ENCODE measurements at regions not wholly inside any gene's neighbourhood (a gene's known extent, or its start where the extent isn't known, plus 50 kb on each side); places are given as distances from the start of the nearest gene placed in this dataset.

GRCh38 chr9:32255026-32255425 is 129.4 kb upstream of the ACO1 start:
- Histone ChIP-seq H3K9me3 (no peaks in the 10 kb centered on the region), H3K4me3 (no peak overlapping the region), H3K4me1 (no peaks in the 10 kb centered on the region), H3K36me3 (no peaks in the 10 kb centered on the region), H3K27ac (no peak overlapping the region), H3K27me3 (ENCODE audit: low read depth) (no peaks in the 10 kb centered on the region)
- no peak for ATAC-seq
- intact Hi-C loops (cut with DNase I): no loop called here
- no peak for DNase-seq
- TF ChIP-seq CTCF (IDR thresholded peaks at IDR 0.05): no peak

GRCh38 chr9:32258482-32258881 is 126.0 kb upstream of the ACO1 start:
- TF ChIP-seq CTCF (IDR thresholded peaks at IDR 0.05): no peak
- DNase-seq (no peak), ATAC-seq (no peak)
- Histone ChIP-seq H3K4me3 (no peak overlapping the region), H3K4me1 (no peaks in the 10 kb centered on the region), H3K36me3 (no peaks in the 10 kb centered on the region), H3K9me3 (no peaks in the 10 kb centered on the region), H3K27ac (no peak overlapping the region), H3K27me3 (ENCODE audit: low read depth) (no peaks in the 10 kb centered on the region)
- intact Hi-C loops (cut with DNase I): no loop called here

DNA sequence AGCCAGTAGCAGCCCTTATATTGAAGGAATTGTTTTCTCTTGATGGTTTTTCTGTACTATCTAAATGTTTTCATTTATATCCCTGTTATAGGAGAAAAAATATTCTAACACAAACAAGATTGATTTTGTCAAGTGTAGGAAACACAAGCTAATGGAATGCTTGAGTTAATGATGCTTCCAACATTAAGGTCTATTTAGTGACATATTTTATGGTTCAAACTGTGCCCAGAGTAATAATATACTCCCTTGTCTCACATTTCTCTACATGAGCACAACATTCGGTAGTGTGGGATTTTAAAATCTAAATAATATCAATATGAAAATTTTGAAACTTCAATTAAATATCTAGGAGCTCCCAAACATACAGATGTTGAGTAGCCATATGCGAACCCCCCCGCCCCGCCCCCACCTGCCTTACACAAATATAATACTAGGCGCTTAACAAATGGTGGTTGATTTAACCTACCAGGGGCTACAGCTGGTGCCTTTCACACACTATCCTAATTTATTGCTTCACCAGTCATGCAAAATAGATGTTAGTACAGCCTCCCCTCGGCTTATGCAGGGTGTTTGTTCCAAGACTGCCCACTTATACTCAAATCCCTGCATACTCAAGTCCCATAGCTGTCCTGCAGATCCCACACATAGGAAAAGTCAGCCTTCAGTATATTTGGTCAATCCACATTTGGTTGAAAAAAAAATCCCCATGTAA is 124.1 kb upstream of the ACO1 start:
- Histone ChIP-seq H3K27me3 (ENCODE audit: low read depth) (no peaks in the 10 kb centered on the region), H3K4me3 (no peak overlapping the region), H3K4me1 (no peaks in the 10 kb centered on the region), H3K27ac (no peak overlapping the region), H3K9me3 (no peaks in the 10 kb centered on the region), H3K36me3 (no peaks in the 10 kb centered on the region)
- TF ChIP-seq CTCF (IDR thresholded peaks at IDR 0.05): no peak
- no peak for DNase-seq
- intact Hi-C loops (cut with DNase I): no loop called here
- ATAC-seq: no peak

DNA sequence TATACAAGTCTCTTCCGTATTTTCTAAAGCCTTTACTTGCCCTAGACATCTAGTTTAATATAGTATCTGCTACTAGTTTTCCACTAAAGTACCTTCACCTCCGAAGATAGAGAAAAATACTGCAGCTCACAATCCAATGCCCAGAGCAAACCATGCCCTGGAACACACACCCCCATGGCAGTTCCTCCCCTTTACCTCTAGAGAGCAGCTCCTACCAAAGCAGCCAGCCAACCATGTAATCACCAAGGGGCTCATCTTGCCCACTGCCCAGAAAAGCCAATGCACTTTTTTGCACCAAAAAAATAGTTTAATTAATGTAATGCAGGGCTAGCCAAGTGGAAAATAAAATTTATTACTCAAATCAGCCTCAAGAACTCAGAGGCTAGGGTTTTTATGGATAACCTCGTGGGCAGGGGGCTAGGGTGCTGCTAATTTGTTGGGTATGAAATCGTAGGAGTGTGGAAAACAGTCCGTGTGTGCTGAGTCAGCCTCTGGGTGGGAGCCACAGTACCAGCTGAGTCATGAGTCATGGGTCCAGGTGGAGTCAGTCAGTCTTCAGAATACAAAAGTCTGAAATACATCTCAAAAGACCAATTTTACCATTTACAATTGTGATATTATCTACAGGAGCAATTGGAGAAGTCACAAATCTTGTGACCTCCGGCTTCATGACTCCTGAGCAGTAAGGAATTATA is 120.1 kb upstream of the ACO1 start:
- DNase-seq (no peak), ATAC-seq (no peak)
- Histone ChIP-seq H3K4me3 (no peak overlapping the region), H3K27me3 (ENCODE audit: low read depth) (no peaks in the 10 kb centered on the region), H3K27ac (no peak overlapping the region), H3K36me3 (no peaks in the 10 kb centered on the region), H3K4me1 (no peaks in the 10 kb centered on the region), H3K9me3 (no peaks in the 10 kb centered on the region)
- no peak for TF ChIP-seq CTCF (IDR thresholded peaks at IDR 0.05)
- intact Hi-C loops (cut with DNase I): no loop called here

DNA sequence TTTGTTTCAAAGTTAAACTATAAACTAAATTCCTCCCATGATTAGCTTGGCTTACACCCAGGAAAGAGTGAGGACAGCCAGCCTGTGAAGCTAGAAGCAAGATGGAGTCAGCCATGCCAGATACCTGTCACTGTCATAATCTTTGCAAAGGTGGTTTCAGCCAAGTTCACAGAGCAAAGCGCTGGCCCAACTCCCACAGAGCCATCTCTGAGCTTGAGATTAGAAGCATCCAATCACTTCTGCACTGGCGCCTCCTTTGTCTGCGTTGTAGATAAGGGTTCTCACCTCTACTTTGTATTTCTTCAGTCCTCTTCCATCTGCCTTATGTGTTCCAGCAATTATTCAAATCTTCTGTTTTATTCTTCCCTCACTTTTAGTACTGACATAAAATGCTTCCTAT is 119.4 kb upstream of the ACO1 start:
- H3K9me3 ChIP-seq: no peaks in the 10 kb centered on the region
- no peak for DNase-seq
- intact Hi-C loops (cut with DNase I): no loop called here

More for the DNA sequence above, 119.4 kb upstream of the ACO1 start:
- Histone ChIP-seq H3K27me3 (ENCODE audit: low read depth) (no peaks in the 10 kb centered on the region), H3K4me3 (no peak overlapping the region), H3K27ac (no peak overlapping the region), H3K4me1 (no peaks in the 10 kb centered on the region), H3K36me3 (no peaks in the 10 kb centered on the region)
- ATAC-seq: no peak
- no peak for TF ChIP-seq CTCF (IDR thresholded peaks at IDR 0.05)
